Lower leg skin (tissue), 4 donors: ENCODE measurements at regions not wholly inside any gene's neighbourhood (a gene's known extent, or its start where the extent isn't known, plus 50 kb on each side); places are given as distances from the start of the nearest gene placed in this dataset.

Experiments used
- DNase-seq, 2 donors: peaks; one replicate each; pipeline ENCODE4 v3.0.0-alpha.2; 2019; ENCODE audit warnings: low spot score in 2 of 2
- H3K4me3 ChIP-seq: fragments of 200-600 bp; sonication (generic); 2 replicates; pipeline ENCODE4 v1.5.1; 2017; ENCODE audit warnings: mild to moderate bottlenecking, low read depth; ENCODE audit not compliant: poor library complexity, severe bottlenecking
- CTCF ChIP-seq, 3 donors: fragments of 450-650 bp; IDR thresholded peaks; one replicate each; pipeline ENCODE4 v1.5.1; 2016; ENCODE audit warnings: antibody characterized with exemption in 3 of 3, mild to moderate bottlenecking in 3 of 3, moderate library complexity in 2 of 3
- POLR2A ChIP-seq, 2 donors: fragments of 450-650 bp; IDR thresholded peaks; one replicate each; pipeline ENCODE4 v1.6.1; 2016 to 2017; ENCODE audit warnings: antibody characterized with exemption in 2 of 2, mild to moderate bottlenecking in 1 of 2, moderate library complexity in 1 of 2
- WGBS, 2 donors: methylation state at CpG; one replicate each; pipeline ENCODE4 v1.1.5; 2018; 5-methylcytosine and 5-hydroxymethylcytosine counted together
- intact Hi-C: fragments of 100-400 bp; cut with DNase I; formaldehyde crosslinking; loops from one replicate; pipeline ENCODE4 v1.15.0; 2023; ENCODE audit warnings: low total_unique reads

- WGBS, 2 donors, result 62 to 72% methylated on average over 22 to 24 of the region's 24 CpGs
- intact Hi-C loops, result no loop called here
- no peak overlapping the region for H3K4me3 ChIP-seq
- no peak for DNase-seq
- TF ChIP-seq POLR2A (IDR thresholded peaks at IDR 0.05) (no peak), CTCF (IDR thresholded peaks at IDR 0.05) (no peak)
Observed at GRCh38 chr17:77282524-77283515, 142.1 kb downstream of the SEC14L1 start.

DNA sequence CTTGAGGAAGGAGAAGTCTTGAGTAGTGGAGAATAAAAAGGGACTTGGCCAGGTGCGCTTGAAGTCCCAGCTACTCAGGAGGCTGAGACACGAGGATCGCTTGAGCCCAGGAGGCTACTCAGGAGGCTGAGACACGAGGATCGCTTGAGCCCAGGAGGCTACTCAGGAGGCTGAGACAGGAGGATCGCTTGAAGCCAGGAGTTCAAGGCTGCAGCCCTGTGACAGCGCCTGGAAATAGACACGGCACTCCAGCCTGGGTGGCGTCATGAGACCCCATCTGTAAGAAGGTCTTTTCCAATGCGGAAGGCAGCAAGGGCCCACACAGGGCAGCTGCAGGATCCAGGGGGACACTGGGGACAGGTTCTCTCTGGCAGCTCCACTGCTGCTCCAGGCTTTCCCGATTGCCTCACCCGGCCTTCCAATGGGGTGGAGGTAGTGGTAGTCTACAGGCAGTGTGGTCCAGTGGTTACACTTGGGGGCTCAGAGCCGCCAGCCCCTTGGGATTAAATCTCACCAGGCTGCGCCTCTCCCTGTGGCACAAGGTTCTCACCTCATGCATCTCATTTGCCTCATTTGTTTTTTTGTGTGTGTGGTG is 143.4 kb downstream of the SEC14L1 start:
- intact Hi-C loops, result no loop called here
- DNase-seq, result no peak
- WGBS, 2 donors, result 91 to 96% methylated on average over 12 to 14 of the region's 14 CpGs

DNA sequence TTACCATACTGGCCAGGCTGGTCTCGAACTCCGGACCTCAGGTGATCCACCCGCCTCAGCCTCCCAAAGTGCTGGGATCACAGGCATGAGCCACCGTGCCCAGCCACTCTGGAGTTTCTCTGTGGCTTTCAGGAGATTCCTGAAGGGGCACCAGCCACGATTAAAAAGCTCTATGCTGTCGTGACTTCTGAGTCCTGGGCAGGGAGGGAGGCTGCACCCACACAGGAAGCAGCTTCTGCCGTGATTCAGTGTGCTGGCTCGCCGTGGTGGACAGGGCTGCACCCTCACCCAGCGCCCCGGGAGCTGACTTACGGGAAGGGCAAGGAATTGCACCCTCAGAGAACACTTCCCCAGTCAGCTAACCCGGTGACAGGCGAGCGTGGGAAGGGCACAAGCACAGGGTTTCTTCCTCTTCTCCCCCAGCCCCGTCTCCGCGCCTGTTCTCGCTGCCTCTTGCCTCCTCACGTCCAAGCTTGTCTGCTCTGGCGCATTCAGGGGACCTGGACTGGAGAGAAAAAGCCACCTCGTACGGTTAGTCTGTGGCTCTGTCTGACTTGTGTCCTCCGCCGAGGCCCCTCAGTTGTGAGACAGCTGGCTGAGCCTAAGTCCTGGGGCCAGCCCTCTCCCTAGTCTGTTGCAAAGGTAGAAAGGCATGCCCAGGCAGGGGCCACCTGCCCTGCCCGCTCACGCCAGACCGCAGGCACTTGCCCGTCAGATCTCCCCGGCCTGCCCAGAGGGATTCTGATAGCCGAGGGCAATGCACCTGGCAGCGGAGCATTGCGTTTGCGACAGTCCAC is 145.0 kb downstream of the SEC14L1 start:
- peak in 1 of 2 donors; percentile 60 for DNase-seq
- 36 to 37% methylated on average over 32 to 34 of the region's 34 CpGs for WGBS, 2 donors
- H3K4me3 ChIP-seq, result no peak overlapping the region
- intact Hi-C loops, result no loop called here
- TF ChIP-seq POLR2A (IDR thresholded peaks at IDR 0.05) (no peak), CTCF (IDR thresholded peaks at IDR 0.05) (no peak)

More for the DNA sequence above, 143.4 kb downstream of the SEC14L1 start:
- no peak overlapping the region for H3K4me3 ChIP-seq
- no peak for TF ChIP-seq CTCF (IDR thresholded peaks at IDR 0.05)
- TF ChIP-seq POLR2A (IDR thresholded peaks at IDR 0.05), result no peak

DNA sequence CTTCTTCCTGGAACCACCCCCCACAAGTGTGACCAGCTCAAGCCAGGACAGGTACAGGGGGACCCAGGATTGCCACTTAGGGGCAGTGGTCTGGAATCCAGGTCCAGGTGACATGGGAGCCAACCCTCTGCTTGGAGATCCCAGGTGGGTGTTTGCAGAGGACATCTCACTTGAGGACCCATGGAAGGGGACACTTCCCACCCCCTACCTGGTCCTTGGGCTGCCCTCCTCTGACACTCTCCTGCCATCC is 145.5 kb downstream of the SEC14L1 start:
- no peak overlapping the region for H3K4me3 ChIP-seq
- intact Hi-C loops, result no loop called here
- DNase-seq, result no peak
- TF ChIP-seq CTCF (IDR thresholded peaks at IDR 0.05) (no peak), POLR2A (IDR thresholded peaks at IDR 0.05) (no peak)

- WGBS, 2 donors, result 40 to 70% methylated on average over 9 to 17 of the region's 21 CpGs
- no peak overlapping the region for H3K4me3 ChIP-seq
- intact Hi-C loops, result no loop called here
- TF ChIP-seq POLR2A (IDR thresholded peaks at IDR 0.05), result no peak
- DNase-seq, result peak; percentile 71 to 92
Observed at GRCh38 chr17:77286641-77287431, 146.1 kb downstream of the SEC14L1 start.
